Endothelial cell of umbilical vein (primary cell): ENCODE measurements at regions not wholly inside any gene's neighbourhood (a gene's known extent, or its start where the extent isn't known, plus 50 kb on each side); places are given as distances from the start of the nearest gene placed in this dataset.

ENCODE experiments used
- BruUV-seq: library from RNA; stranded (reverse); fragments of 400-500 nt; replicated peaks from 2 replicates; lab custom pipeline; 2021; lab: Mats Ljungman, UMichigan
- CTCF ChIA-PET: fragments of 300-600, 350-600 bp; sonication (Branson Sonifier 250); formaldehyde crosslinking; loops from one replicate; lab custom pipeline; 2021; ENCODE audit warnings: antibody characterized with exemption, inconsistent platforms; lab: Charles Lee
- POLR2A ChIA-PET: fragments of 300-600, 350-600 bp; sonication (Branson Sonifier 250); formaldehyde crosslinking; loops from one replicate; lab custom pipeline; 2021; ENCODE audit warnings: antibody characterized with exemption, inconsistent platforms; lab: Charles Lee
- DNase-seq: peaks from one replicate; pipeline ENCODE4 v3.0.0-alpha.2; 2011; ENCODE audit warnings: low read depth, low spot score
- FAIRE-seq: peaks from 2 replicates; lab custom pipeline; 2011; peaks lifted over from hg19 to GRCh38; lab: Jason Lieb, UNC
- H2AFZ ChIP-seq: 2 replicates; pipeline ENCODE4 v1.6.0; 2012; ENCODE audit warnings: low read depth, low read length, control low read depth, inconsistent platforms
- H3K27ac ChIP-seq: 2 replicates; pipeline ENCODE4 v1.5.1; 2011; ENCODE audit warnings: low read depth, mild to moderate bottlenecking, control low read depth, low read length, moderate library complexity; ENCODE audit not compliant: insufficient read depth
- H3K27me3 ChIP-seq, 2 experiments: 2 replicates each; pipeline versions ENCODE4 v1.6.0 to v1.6.1; 2011; ENCODE audit warnings: low read length in 2 of 2, mixed read lengths in 1 of 2; ENCODE audit not compliant: control insufficient read depth in 2 of 2, insufficient read depth in 2 of 2
- H3K36me3 ChIP-seq, 2 experiments: 2 replicates in 1 of 2; 3 replicates in 1 of 2; pipeline ENCODE4 v1.5.1; 2011; ENCODE audit warnings: low read length in 2 of 2, mild to moderate bottlenecking in 1 of 2, moderate library complexity in 1 of 2; ENCODE audit not compliant: control insufficient read depth in 2 of 2, insufficient read depth in 2 of 2; ENCODE audit errors: extremely low read depth in 1 of 2
- H3K4me1 ChIP-seq: 3 replicates; pipeline ENCODE4 v1.5.1; 2011; ENCODE audit warnings: mild to moderate bottlenecking, low read length; ENCODE audit not compliant: control insufficient read depth, insufficient read depth; ENCODE audit errors: extremely low read depth
- H3K4me2 ChIP-seq: 2 replicates; pipeline ENCODE4 v1.6.1; 2011; ENCODE audit warnings: low read length, control low read depth, mixed read lengths; ENCODE audit not compliant: insufficient read depth
- H3K4me3 ChIP-seq, 3 experiments: fragments of 200-600 bp in 1 of 3; sonication (generic), shearing (Covaris generic) in 1 of 3; replicated peaks in 1 of 3; 2 replicates each; pipeline ENCODE4 v1.5.1; 2011 to 2016; ENCODE audit warnings: control low read depth in 3 of 3, low read length in 3 of 3, mild to moderate bottlenecking in 2 of 3, inconsistent platforms in 1 of 3, low read depth in 1 of 3, moderate library complexity in 1 of 3; ENCODE audit not compliant: insufficient read depth in 1 of 3
- H3K79me2 ChIP-seq: 2 replicates; pipeline ENCODE4 v1.6.0; 2012; ENCODE audit warnings: low read length, inconsistent platforms; ENCODE audit not compliant: control insufficient read depth, insufficient read depth
- H3K9ac ChIP-seq: replicated peaks from 2 replicates; pipeline ENCODE3; 2011; ENCODE audit warnings: low read length, control low read depth; ENCODE audit not compliant: insufficient read depth; ENCODE audit errors: extremely low read depth
- H3K9me1 ChIP-seq: replicated peaks from 3 replicates; pipeline ENCODE4 v1.6.0; 2011; ENCODE audit warnings: mild to moderate bottlenecking, low read length; ENCODE audit not compliant: control insufficient read depth, insufficient read depth; ENCODE audit errors: extremely low read depth
- H3K9me3 ChIP-seq: replicated peaks from 2 replicates; pipeline ENCODE4 v1.5.1; 2012; ENCODE audit warnings: low read length, inconsistent platforms; ENCODE audit not compliant: control insufficient read depth, insufficient read depth
- H4K20me1 ChIP-seq: replicated peaks from 2 replicates; pipeline ENCODE3; 2011; ENCODE audit warnings: mild to moderate bottlenecking, low read length; ENCODE audit not compliant: control insufficient read depth, insufficient read depth; ENCODE audit errors: extremely low read depth
- EZH2 ChIP-seq: IDR thresholded peaks from 2 replicates; pipeline ENCODE4 v1.6.1; 2012; ENCODE audit warnings: borderline replicate concordance, low read depth, mild to moderate bottlenecking, moderate library complexity, low read length, inconsistent platforms; ENCODE audit not compliant: severe bottlenecking
- FOS ChIP-seq: IDR thresholded peaks from 2 replicates; pipeline ENCODE4 v1.6.1; 2011; ENCODE audit warnings: mild to moderate bottlenecking, low read length, moderate library complexity, borderline replicate concordance; ENCODE audit not compliant: insufficient read depth
- GATA2 ChIP-seq: IDR thresholded peaks from 2 replicates; pipeline ENCODE4 v1.7.0; 2011; ENCODE audit warnings: low read depth, mild to moderate bottlenecking, moderate library complexity, mixed read lengths, low read length; ENCODE audit not compliant: insufficient read length, insufficient read depth
- JUN ChIP-seq: IDR thresholded peaks from 2 replicates; pipeline ENCODE4 v1.6.1; 2011; ENCODE audit warnings: borderline replicate concordance, low read depth; ENCODE audit not compliant: insufficient read length, insufficient read depth
- MYC ChIP-seq: IDR thresholded peaks from one replicate; pipeline ENCODE4 v1.6.1; 2011; ENCODE audit warnings: mild to moderate bottlenecking, low read depth, low read length
- POLR2A ChIP-seq: IDR thresholded peaks from 2 replicates; pipeline ENCODE4 v1.6.1; 2012; ENCODE audit warnings: low read depth, mild to moderate bottlenecking, control low read depth, low read length
- POLR2AphosphoS5 ChIP-seq: IDR thresholded peaks from 2 replicates; pipeline ENCODE4 v1.6.1; 2012; ENCODE audit warnings: low read depth, mild to moderate bottlenecking, control low read depth, low read length, moderate library complexity; ENCODE audit not compliant: insufficient read depth
- dilution Hi-C: fragments of 300-500 bp; cut with MboI; formaldehyde crosslinking; loops from one replicate; pipeline ENCODE4 v1.15.0; 2019; ENCODE audit warnings: low sequenced_read_pairs; ENCODE audit not compliant: extremely low pct_ligation_motif_present
- intact Hi-C: fragments of 100-400 bp; cut with micrococcal nuclease; formaldehyde crosslinking; loops from one replicate; pipeline ENCODE4 v1.10.0; 2022
- TF ChIP-seq, protein P1 (sequence below): IDR thresholded peaks from 2 replicates; pipeline ENCODE4 v1.6.1; 2011; ENCODE audit not compliant: insufficient read depth, insufficient read length
- TF ChIP-seq, protein P2 (sequence below), 2 donors: IDR thresholded peaks; 1 replicate in 1 of 2; 2 replicates in 1 of 2; pipeline ENCODE4 v1.5.1; 2011; ENCODE audit warnings: low read length in 2 of 2, mild to moderate bottlenecking in 2 of 2, moderate library complexity in 2 of 2, control low read depth in 1 of 2, inconsistent platforms in 1 of 2, low read depth in 1 of 2; ENCODE audit not compliant: insufficient read depth in 1 of 2; ENCODE audit errors: extremely low read depth in 1 of 2

DNA sequence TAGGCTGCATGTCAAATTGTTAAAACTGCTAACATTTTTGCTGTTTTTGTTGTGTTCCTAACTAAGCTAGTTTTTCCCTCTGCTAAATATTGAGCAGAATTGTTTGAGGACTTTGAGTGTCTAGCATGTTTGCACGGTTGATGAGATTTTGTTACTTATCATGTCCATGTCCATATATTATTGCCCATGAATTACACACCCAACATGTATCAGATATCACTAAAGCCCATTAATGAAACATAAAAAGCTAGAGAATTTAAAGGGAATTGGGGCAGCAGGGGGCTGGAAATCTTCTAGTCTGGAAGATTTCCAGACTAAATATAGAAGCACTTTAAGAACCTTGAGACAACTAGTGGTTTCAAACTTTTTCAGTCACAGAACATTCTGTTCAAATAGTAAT is 197.7 kb downstream of the SNX10 start:
- CTCF ChIA-PET, result no interaction called here

More for the DNA sequence above, 197.7 kb downstream of the SNX10 start:
- Histone ChIP-seq H3K9me3 (no peaks in the 10 kb centered on the region), H3K27me3 (peaks cover 4 to 5% of the 10 kb centered on the region in 2 experiments), H3K4me1 (no peaks in the 10 kb centered on the region), H3K27ac (no peak overlapping the region), H3K36me3 (no peaks in the 10 kb centered on the region), H2AFZ (no peak overlapping the region), H3K4me2 (no peak overlapping the region), H3K4me3 (no peak overlapping the region), H3K9ac (no peak overlapping the region), H3K79me2 (no peaks in the 10 kb centered on the region), H3K9me1 (no peaks in the 10 kb centered on the region), H4K20me1 (no peaks in the 10 kb centered on the region)
- no TSS peak for BruUV-seq
- DNase-seq, result no peak
- dilution Hi-C loops, result no loop called here
- TF ChIP-seq JUN (no peak), FOS (no peak), MYC (no peak), GATA2 (no peak), EZH2 (no peak), POLR2A (no peak), POLR2AphosphoS5 (no peak)
- TF ChIP-seq, protein P1, sequence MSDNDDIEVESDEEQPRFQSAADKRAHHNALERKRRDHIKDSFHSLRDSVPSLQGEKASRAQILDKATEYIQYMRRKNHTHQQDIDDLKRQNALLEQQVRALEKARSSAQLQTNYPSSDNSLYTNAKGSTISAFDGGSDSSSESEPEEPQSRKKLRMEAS, result no peak
- TF ChIP-seq, protein P2, sequence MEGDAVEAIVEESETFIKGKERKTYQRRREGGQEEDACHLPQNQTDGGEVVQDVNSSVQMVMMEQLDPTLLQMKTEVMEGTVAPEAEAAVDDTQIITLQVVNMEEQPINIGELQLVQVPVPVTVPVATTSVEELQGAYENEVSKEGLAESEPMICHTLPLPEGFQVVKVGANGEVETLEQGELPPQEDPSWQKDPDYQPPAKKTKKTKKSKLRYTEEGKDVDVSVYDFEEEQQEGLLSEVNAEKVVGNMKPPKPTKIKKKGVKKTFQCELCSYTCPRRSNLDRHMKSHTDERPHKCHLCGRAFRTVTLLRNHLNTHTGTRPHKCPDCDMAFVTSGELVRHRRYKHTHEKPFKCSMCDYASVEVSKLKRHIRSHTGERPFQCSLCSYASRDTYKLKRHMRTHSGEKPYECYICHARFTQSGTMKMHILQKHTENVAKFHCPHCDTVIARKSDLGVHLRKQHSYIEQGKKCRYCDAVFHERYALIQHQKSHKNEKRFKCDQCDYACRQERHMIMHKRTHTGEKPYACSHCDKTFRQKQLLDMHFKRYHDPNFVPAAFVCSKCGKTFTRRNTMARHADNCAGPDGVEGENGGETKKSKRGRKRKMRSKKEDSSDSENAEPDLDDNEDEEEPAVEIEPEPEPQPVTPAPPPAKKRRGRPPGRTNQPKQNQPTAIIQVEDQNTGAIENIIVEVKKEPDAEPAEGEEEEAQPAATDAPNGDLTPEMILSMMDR (IDR thresholded peaks at IDR 0.05; ENCODE audit: extremely low read depth in 1 of 2, insufficient read depth in 1 of 2, low read depth in 1 of 2, low read length in 2 of 2), result no peak
- intact Hi-C loops, result no loop called here
- FAIRE-seq, result no peak
- POLR2A ChIA-PET, result no interaction called here
